Karpas-422 (cell line): ENCODE measurements at regions not wholly inside any gene's neighbourhood (a gene's known extent, or its start where the extent isn't known, plus 50 kb on each side); places are given as distances from the start of the nearest gene placed in this dataset.

Experiments used
- DNase-seq: peaks from one replicate; pipeline ENCODE4 v3.0.0-alpha.2; 2015
- H2AFZ ChIP-seq: fragments of 200-600 bp; sonication (generic); 2 replicates; pipeline ENCODE4 v1.6.1; 2014; ENCODE audit warnings: antibody characterized with exemption, low read length, mixed read lengths
- H3K27ac ChIP-seq: fragments of 200-600 bp; sonication (generic); 2 replicates; pipeline ENCODE4 v1.5.1; 2014; ENCODE audit warnings: mild to moderate bottlenecking, low read length, moderate library complexity
- H3K27me3 ChIP-seq: fragments of 200-600 bp; sonication (generic); 2 replicates; pipeline ENCODE4 v1.6.1; 2014; ENCODE audit warnings: low read length, mixed read lengths
- H3K36me3 ChIP-seq: fragments of 200-600 bp; sonication (generic); 2 replicates; pipeline ENCODE4 v1.6.1; 2014; ENCODE audit warnings: low read length, mixed read lengths; ENCODE audit not compliant: insufficient read depth
- H3K4me1 ChIP-seq: fragments of 200-600 bp; sonication (generic); 2 replicates; pipeline ENCODE4 v1.6.1; 2014; ENCODE audit warnings: mild to moderate bottlenecking, low read length, mixed read lengths
- H3K4me2 ChIP-seq: fragments of 200-600 bp; sonication (generic); 2 replicates; pipeline ENCODE4 v1.6.1; 2014; ENCODE audit warnings: low read length, low read depth, mild to moderate bottlenecking; ENCODE audit not compliant: poor library complexity, severe bottlenecking
- H3K4me3 ChIP-seq: fragments of 200-600 bp; sonication (generic); 2 replicates; pipeline ENCODE4 v1.5.1; 2014; ENCODE audit warnings: mild to moderate bottlenecking, antibody characterized with exemption, low read length, mixed read lengths
- H3K79me2 ChIP-seq: fragments of 200-600 bp; sonication (generic); 2 replicates; pipeline ENCODE4 v1.6.1; 2014; ENCODE audit warnings: mild to moderate bottlenecking, low read length, mixed read lengths
- H3K9ac ChIP-seq: fragments of 200-600 bp; sonication (generic); 2 replicates; pipeline ENCODE4 v1.6.0; 2014; ENCODE audit warnings: low read length
- H3K9me2 ChIP-seq: fragments of 200-600 bp; sonication (generic), shearing (Covaris generic); replicated peaks from 2 replicates; pipeline ENCODE4 v1.6.0; 2014; ENCODE audit warnings: mild to moderate bottlenecking, low read length, moderate library complexity; ENCODE audit not compliant: insufficient read depth
- H3K9me3 ChIP-seq: fragments of 300-700, 200-600 bp; sonication (generic); 2 replicates; pipeline ENCODE4 v1.6.1; 2014; ENCODE audit warnings: low read length, mixed read lengths
- H4K20me1 ChIP-seq: fragments of 200-600 bp; sonication (generic); 2 replicates; pipeline ENCODE4 v1.6.1; 2014; ENCODE audit warnings: mild to moderate bottlenecking, antibody characterized with exemption, low read length, low read depth; ENCODE audit not compliant: insufficient read depth

GRCh38 chr2:215609089-215610032, 173.5 kb upstream of the FN1 start:
- no peak overlapping the region for H3K9ac ChIP-seq
- H3K4me2 ChIP-seq, result no peak overlapping the region
- DNase-seq, result no peak
- no peak overlapping the region for H2AFZ ChIP-seq
- no peaks in the 10 kb centered on the region for H3K9me3 ChIP-seq
- no peak overlapping the region for H3K27ac ChIP-seq
- H3K9me2 ChIP-seq, result no peaks in the 10 kb centered on the region
- no peaks in the 10 kb centered on the region for H3K36me3 ChIP-seq
- H3K4me1 ChIP-seq, result no peaks in the 10 kb centered on the region
- H4K20me1 ChIP-seq, result no peaks in the 10 kb centered on the region
- H3K79me2 ChIP-seq, result no peaks in the 10 kb centered on the region
- H3K4me3 ChIP-seq, result no peak overlapping the region
- H3K27me3 ChIP-seq, result no peaks in the 10 kb centered on the region

- no peaks in the 10 kb centered on the region for H4K20me1 ChIP-seq
- H3K9me3 ChIP-seq, result no peaks in the 10 kb centered on the region
- no peaks in the 10 kb centered on the region for H3K36me3 ChIP-seq
- no peaks in the 10 kb centered on the region for H3K79me2 ChIP-seq
- no peaks in the 10 kb centered on the region for H3K9me2 ChIP-seq
- H3K4me2 ChIP-seq, result no peak overlapping the region
- no peak overlapping the region for H3K27ac ChIP-seq
- no peak overlapping the region for H3K4me3 ChIP-seq
- no peak for DNase-seq
- no peaks in the 10 kb centered on the region for H3K4me1 ChIP-seq
- H3K9ac ChIP-seq, result no peak overlapping the region
- no peaks in the 10 kb centered on the region for H3K27me3 ChIP-seq
- no peak overlapping the region for H2AFZ ChIP-seq
Measured at GRCh38 chr2:215607766-215608165, 171.9 kb upstream of the FN1 start.

- DNase-seq, result no peak
- Histone ChIP-seq H3K27ac (no peak overlapping the region), H2AFZ (no peak overlapping the region), H3K9ac (no peak overlapping the region), H3K4me2 (no peak overlapping the region), H3K4me1 (no peaks in the 10 kb centered on the region), H3K4me3 (no peak overlapping the region), H4K20me1 (no peaks in the 10 kb centered on the region), H3K36me3 (no peaks in the 10 kb centered on the region), H3K79me2 (no peaks in the 10 kb centered on the region), H3K9me2 (no peaks in the 10 kb centered on the region), H3K9me3 (no peaks in the 10 kb centered on the region), H3K27me3 (no peaks in the 10 kb centered on the region)
Measured at GRCh38 chr2:215606219-215606618, 170.4 kb upstream of the FN1 start.

GRCh38 chr2:215605214-215605613, 169.3 kb upstream of the FN1 start:
- no peaks in the 10 kb centered on the region for H3K9me2 ChIP-seq
- no peak overlapping the region for H3K9ac ChIP-seq
- no peaks in the 10 kb centered on the region for H3K4me1 ChIP-seq
- H3K9me3 ChIP-seq, result no peaks in the 10 kb centered on the region
- no peaks in the 10 kb centered on the region for H3K36me3 ChIP-seq
- H3K4me3 ChIP-seq, result no peak overlapping the region
- H4K20me1 ChIP-seq, result no peaks in the 10 kb centered on the region
- no peaks in the 10 kb centered on the region for H3K27me3 ChIP-seq
- no peak overlapping the region for H3K27ac ChIP-seq
- no peak for DNase-seq
- no peaks in the 10 kb centered on the region for H3K79me2 ChIP-seq
- H3K4me2 ChIP-seq, result no peak overlapping the region
- no peak overlapping the region for H2AFZ ChIP-seq

GRCh38 chr2:215604606-215605005, 168.7 kb upstream of the FN1 start:
- no peaks in the 10 kb centered on the region for H3K4me1 ChIP-seq
- H3K9me2 ChIP-seq, result no peaks in the 10 kb centered on the region
- no peak overlapping the region for H3K4me2 ChIP-seq
- H3K4me3 ChIP-seq, result no peak overlapping the region
- no peaks in the 10 kb centered on the region for H3K9me3 ChIP-seq
- DNase-seq, result no peak
- H3K79me2 ChIP-seq, result no peaks in the 10 kb centered on the region
- H3K9ac ChIP-seq, result no peak overlapping the region
- H3K27me3 ChIP-seq, result no peaks in the 10 kb centered on the region
- H4K20me1 ChIP-seq, result no peaks in the 10 kb centered on the region
- no peaks in the 10 kb centered on the region for H3K36me3 ChIP-seq
- H2AFZ ChIP-seq, result no peak overlapping the region
- no peak overlapping the region for H3K27ac ChIP-seq

GRCh38 chr2:215603440-215603839, 167.6 kb upstream of the FN1 start:
- Histone ChIP-seq H3K9me3 (no peaks in the 10 kb centered on the region), H3K9ac (no peak overlapping the region), H3K4me3 (no peak overlapping the region), H3K36me3 (no peaks in the 10 kb centered on the region), H3K4me1 (no peaks in the 10 kb centered on the region), H2AFZ (no peak overlapping the region), H3K27me3 (no peaks in the 10 kb centered on the region), H3K27ac (no peak overlapping the region), H3K4me2 (no peak overlapping the region), H3K9me2 (no peaks in the 10 kb centered on the region), H4K20me1 (no peaks in the 10 kb centered on the region), H3K79me2 (no peaks in the 10 kb centered on the region)
- no peak for DNase-seq

GRCh38 chr2:215602997-215603396, 167.1 kb upstream of the FN1 start:
- no peak overlapping the region for H2AFZ ChIP-seq
- no peak overlapping the region for H3K27ac ChIP-seq
- H3K79me2 ChIP-seq, result no peaks in the 10 kb centered on the region
- H3K9ac ChIP-seq, result no peak overlapping the region
- H3K4me2 ChIP-seq, result no peak overlapping the region
- H3K4me1 ChIP-seq, result no peaks in the 10 kb centered on the region
- no peak overlapping the region for H3K4me3 ChIP-seq
- H3K9me2 ChIP-seq, result 0 out of 2 replicates have a peak, but pooled peaks cover 2% of the 10 kb centered on the region
- no peak for DNase-seq
- H3K9me3 ChIP-seq, result no peaks in the 10 kb centered on the region
- no peaks in the 10 kb centered on the region for H3K36me3 ChIP-seq
- H3K27me3 ChIP-seq, result no peaks in the 10 kb centered on the region
- no peaks in the 10 kb centered on the region for H4K20me1 ChIP-seq

GRCh38 chr2:215601990-215602721, 166.3 kb upstream of the FN1 start:
- DNase-seq, result no peak
- H3K9ac ChIP-seq, result no peak overlapping the region
- no peaks in the 10 kb centered on the region for H3K27me3 ChIP-seq
- 0 out of 2 replicates have a peak, but pooled peaks cover 5% of the 10 kb centered on the region for H3K9me2 ChIP-seq
- no peaks in the 10 kb centered on the region for H3K79me2 ChIP-seq
- H2AFZ ChIP-seq, result no peak overlapping the region
- H3K4me2 ChIP-seq, result no peak overlapping the region
- no peaks in the 10 kb centered on the region for H3K9me3 ChIP-seq
- no peak overlapping the region for H3K4me3 ChIP-seq
- no peaks in the 10 kb centered on the region for H3K4me1 ChIP-seq
- no peaks in the 10 kb centered on the region for H4K20me1 ChIP-seq
- no peaks in the 10 kb centered on the region for H3K36me3 ChIP-seq
- H3K27ac ChIP-seq, result no peak overlapping the region
